Hypothalamus (tissue), 51 donors: ENCODE measurements at regions not wholly inside any gene's neighbourhood (a gene's known extent, or its start where the extent isn't known, plus 50 kb on each side); places are given as distances from the start of the nearest gene placed in this dataset.

ENCODE experiments used
- DNase-seq, 51 donors: peaks; one replicate each; lab custom pipeline; 2025; lab: John Stamatoyannopoulos, UW

DNA sequence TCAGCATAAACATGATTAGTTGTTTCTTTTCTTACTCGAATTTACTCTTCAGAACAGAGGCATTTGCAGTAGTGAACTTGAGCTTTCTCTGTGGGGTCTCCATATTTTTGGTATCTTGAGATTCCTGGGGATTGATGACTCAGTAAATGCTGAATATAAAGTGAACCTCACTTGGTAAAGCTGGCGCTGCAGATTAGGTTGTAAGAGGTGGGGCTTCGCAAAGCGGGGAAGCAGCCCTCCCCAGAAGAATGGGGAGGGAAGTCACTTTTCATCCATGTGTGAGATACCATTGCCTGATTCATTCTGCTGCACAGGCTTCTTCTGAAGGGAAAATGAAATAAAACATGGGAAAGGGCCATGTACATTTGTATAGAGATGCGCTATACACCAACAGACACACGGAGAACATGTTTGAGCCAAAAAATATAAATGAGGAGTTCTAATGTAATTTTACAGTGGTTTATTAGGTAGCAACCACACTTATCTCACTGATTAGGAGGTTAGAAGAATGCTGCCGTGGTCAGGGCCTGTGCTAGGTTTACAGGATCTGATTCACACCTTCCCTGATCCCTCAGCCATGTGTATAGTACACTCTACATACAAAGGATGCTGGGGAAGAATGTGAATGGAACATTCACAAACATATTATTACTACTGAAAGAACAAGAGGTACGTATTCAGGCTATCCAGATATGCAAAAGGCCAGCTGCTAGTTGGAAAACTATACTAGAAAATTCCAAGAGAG is 63.5 kb downstream of the DNTTIP2 start:
- DNase-seq, result no peak

DNA sequence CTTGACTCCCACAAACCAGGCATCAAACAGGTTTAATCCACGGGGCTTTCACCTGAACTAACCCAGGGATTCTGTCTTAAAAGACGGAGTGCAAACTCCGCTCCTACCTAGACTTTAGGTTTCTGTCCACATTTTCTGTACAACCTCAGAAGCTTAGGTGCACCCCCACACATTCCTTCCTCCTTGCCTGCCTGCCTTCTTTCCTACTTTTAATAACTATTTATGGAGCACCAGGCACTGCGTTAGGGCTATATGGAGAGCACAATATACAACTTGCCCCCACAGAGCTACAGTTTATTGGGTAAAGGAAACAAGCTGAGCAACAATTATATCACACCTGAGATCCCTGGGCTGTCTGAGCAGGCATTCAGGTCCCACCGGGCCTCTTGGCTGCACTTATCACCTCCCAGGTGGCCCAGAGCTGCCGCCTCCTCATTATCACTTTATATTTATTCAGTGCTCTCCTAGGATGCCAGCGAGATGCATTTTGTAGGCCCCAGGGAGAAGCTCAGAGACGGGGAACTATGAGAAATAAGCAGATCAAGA is 64.1 kb downstream of the DNTTIP2 start:
- DNase-seq, result no peak

DNA sequence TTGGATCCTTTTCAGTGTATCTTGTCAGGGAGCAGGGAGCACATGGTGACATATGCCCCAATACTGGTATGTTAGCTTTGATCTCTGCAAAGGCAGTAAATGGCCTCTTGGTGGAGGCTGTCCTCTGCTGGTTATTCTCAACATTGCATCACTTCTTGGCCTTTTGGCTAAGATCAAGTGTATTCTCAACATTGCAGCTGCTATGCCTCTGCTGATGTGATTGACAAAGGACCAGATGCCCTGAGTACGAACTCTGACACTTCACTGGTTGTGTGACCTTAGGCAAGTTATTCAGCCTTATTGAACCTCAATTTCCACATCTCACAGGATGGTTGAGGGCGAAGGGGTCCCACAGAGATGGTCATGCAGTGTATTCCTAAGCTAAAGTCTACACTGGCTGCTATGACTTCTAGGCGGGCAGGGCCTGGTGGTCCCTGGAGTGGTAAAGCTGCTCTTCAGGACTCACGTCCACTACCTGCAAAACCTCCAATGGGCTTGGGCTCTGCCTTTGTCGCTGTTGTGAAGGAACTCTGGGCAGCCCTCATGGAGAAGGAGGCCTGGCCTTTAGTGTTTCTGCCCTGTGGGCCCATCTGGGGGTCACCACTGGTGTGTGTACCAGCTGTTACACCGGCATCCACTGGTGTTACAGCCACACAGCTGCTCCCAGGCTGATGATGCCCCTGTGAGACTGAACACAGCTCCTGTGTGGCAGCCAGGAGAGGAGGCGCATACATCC is 64.8 kb downstream of the DNTTIP2 start:
- peak in 36 of 51 donors; percentile 3 to 70 (median 24) for DNase-seq

DNA sequence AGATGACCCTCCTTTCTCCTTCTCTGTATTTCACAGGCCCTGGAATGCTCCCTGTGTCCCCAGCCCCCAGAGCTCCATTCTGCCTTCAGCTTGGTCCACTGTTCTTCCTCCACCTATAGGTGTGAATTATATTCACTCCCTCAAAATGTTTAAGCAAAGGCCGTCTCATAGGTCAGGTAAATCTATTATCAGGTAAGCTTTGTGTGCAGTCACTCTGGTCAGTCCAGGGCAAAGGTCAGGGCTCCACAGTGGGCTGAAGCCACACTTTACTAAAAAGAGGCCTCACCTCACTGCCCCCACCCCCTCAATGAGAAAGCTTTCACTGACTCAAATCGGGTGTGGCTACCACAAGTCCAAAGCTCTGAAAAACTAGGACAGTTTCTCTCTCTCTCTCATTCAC is 65.9 kb downstream of the DNTTIP2 start:
- no peak for DNase-seq

DNA sequence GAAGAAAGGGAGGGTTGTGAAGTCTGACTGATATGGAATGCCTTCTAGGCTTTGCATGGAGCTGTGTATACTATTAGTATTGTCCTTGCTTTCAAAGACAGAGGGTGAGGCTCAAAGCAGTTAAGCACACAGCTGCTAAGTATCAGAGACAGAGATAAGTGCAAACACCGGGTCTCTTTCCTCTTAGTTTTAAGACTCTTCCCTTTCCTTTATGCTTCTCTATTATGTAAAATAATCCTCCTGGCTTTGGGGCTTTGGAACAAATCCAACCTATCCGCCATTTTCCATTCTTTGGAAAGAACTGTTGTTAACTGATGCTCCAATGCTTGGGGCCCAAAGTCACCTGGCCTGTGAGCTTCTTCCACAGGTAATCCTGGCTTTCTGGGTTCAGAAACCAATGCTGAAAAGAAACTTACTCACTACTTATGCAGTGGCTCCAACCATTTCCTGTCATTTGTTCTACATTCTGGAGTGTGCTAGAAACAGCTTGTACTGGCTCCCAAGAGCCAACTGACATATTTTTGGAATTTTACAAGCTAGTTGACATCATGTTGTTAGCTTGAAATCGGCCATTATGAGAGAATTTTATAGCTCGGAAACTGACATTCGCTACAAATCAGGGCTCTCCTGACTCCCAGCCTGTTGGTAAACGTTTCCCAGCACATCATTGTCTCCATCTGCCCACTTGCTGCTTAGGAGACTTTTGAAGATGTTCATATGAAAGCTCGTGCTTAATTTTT is 67.5 kb downstream of the DNTTIP2 start:
- DNase-seq, result no peak

DNA sequence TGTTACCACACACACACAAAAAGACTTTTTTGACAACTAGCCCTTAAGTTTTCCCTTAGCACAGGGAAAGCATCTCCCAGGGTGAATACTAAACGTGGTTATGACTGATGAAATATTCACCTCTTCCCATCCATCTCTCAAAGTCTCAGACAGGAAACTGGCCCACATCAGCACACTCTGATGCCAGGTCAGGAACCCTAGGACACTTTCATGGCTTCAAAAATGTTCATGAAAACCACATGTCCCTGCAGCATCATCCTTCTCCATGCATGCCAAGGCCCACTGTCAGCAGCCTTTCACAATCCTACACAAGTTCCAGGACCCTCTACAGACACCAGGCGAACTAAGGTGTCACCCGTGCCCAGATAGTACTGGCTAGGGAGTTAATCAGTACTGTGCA is 68.7 kb downstream of the DNTTIP2 start:
- no peak for DNase-seq

DNA sequence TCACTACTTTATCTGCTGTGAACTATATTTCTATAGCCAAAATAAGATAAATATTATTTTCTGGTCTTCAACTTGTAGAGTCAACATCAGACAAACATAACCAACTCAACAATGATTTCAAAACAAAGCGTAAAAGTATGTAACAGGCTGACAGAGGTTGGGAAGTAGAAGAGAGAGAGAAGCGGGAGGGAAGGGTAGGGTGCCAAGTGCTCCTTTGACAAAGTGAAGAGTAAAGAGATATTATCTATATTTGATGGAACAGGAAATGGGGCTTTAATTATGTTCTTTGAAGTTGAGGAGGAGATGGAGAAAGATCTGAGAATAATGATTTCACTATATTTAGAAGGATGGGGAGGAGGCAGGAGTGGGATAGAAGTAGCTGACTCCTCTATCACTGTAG is 70.1 kb downstream of the DNTTIP2 start:
- no peak for DNase-seq

DNA sequence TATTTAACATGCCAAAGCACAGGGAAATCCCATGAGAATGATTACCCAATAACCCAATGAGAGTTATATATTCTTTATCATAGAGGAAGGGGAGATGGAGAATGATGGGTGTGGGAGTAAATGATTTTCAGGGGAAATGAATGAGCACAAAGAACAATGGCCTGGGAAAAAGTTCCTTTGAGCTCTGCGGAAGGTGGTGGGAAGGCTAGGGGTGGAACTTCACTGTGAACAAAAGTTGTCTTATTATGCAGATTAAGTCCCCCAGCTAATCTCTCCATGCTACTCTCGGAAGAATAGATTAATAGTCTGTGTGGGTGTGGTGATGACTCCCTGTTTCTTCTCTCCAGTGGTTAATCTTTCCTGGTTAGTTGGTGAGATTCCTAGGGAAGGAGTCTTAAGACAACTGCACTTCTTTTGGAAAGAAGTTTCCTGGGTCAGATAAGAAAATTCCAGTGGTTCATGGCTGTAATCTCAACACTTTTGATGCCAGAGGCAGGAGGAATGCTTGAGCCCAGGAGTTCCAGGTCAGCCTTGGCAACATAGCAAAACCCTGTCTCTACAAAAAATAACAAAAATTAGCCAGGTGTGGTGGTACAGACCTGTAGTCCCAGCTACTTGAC is 71.6 kb downstream of the DNTTIP2 start:
- DNase-seq, result no peak

DNA sequence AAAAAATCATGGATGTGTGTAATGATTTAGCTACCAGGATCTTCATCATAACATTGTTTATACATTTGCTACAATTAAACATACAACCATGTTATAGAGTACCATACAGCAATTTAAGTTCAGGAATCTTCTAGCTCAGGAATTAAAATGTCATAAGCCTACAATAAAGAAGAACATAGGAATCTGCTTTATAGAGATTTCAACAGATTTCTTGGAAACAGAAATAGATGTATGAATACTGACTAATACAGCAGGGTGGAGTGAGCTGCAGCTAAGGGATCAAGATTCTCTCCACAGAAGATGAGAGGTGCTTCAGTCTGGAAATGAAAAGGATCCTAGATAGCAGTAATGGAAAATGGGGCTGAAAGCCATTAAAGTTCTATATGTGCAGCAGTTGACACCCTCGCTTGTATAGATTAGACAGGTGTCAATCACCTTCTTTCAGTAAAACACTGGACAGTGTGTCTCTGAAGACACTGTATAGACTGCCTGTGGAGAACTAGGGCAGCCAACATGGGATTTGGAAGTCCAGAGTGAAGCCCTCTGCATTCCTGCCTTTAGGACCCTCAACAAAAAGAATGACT is 73.9 kb downstream of the DNTTIP2 start:
- DNase-seq, result no peak

DNA sequence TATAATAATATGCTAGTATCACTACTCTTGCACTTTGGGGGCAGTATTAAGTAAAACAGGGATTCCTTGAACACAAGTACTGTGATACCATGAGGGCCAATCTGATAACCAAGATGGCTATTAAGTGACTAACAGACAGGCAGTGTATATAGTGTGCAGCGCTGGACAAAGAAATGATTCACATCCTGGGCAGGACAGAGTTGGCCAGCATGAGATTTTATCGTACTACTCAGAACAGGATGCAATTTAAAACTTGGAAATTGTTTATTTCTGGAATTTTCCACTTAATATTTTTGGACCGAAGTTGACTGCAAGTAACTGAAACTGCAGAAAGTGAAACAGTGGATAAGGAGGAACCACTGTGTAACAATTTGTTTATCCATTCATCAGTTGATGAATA is 74.6 kb downstream of the DNTTIP2 start:
- DNase-seq, result no peak

DNA sequence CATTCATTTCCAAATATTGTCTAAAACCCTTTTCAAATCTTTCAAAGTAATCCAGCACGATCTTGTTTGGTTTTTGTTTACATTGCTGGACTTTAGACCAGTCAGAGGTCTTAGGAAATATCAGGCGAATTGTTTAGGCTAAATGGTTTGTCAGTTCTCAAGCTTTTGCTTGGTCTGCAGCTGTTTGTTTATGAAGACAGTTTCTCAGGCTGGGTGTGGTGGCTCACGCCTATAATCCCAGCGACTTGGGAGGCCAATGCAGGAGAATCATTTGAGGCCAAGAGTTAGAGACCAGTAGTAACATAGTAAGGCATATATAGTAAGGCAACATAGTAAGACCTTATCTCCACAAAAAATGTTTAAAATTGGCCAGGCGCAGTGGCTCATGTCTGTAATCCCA is 77.5 kb downstream of the DNTTIP2 start:
- no peak for DNase-seq

DNA sequence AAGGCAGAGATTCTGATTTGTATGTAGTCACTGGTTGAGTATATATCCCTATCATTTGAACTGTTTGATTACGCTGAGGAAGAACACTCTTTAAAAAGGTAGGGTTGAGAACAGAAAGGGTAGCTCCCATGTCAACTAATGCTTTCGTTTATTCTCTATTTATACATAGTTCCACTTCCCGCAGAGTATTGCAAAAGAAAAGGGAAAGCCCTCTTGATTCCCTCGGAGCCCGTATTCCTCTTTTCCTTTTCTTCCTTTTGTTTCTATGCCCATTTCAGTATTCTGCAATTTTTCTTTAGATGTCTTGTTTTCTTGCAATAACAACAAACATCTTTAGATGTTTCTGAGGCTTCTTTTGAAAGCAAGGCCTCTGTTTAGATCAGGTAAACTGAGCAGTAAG is 78.2 kb downstream of the DNTTIP2 start:
- no peak for DNase-seq

DNA sequence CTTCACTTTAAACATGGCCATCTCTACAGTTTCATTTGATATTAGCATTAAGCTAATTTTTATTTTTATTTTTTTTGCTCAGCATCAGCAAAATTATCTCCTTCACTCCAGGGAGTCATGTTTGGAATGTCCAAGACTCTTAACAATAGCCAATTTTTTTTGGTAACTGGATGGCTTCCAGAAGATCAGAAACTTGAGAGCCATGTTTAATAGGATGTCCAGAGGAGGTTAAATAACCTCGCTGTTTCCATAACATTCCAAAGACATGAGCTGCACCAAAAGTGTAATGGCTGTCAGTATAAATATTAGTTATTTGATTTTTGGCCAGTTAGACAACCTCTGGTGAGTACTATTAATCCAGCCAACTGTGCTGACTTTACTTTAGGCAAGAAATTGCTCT is 80.7 kb downstream of the DNTTIP2 start:
- no peak for DNase-seq

DNA sequence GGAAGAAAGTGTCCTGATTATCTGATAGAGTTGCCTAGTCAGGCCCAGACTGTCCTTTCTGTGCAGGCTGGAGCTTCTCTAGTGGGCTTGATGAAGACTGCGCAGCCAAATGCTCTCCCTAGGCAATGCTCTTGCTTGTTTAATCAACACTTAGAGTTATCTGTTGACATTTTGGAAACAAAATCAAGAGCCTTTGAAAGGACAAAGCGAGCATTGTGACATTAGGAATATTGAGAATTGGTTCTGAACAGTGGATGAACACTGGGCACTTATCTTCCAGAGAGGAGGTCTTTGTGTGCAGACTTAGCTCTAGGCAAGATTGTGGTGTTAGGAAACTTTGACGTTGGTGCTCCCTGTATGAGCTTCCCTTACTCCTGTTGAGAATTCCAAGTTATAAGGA is 94.5 kb downstream of the DNTTIP2 start:
- no peak for DNase-seq

DNA sequence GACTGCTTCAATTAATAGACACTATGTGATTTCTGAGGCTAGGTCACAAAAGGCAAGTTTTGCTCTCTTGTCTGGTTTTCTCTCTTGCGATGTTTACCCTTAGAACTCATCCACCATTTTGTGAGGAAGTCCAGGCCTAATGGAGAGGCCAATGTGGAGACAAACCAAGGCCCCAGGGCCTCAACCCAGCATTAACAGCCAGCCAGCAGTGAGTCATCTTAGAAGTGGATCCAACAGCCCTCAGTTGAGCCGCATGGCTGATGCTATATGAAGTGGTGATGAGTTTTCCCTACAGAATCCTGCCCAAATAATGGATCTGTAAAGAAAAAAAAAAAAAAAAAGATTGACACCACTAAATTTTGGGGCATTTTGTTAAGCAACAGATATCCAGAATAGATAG is 95.1 kb downstream of the DNTTIP2 start:
- DNase-seq, result no peak

DNA sequence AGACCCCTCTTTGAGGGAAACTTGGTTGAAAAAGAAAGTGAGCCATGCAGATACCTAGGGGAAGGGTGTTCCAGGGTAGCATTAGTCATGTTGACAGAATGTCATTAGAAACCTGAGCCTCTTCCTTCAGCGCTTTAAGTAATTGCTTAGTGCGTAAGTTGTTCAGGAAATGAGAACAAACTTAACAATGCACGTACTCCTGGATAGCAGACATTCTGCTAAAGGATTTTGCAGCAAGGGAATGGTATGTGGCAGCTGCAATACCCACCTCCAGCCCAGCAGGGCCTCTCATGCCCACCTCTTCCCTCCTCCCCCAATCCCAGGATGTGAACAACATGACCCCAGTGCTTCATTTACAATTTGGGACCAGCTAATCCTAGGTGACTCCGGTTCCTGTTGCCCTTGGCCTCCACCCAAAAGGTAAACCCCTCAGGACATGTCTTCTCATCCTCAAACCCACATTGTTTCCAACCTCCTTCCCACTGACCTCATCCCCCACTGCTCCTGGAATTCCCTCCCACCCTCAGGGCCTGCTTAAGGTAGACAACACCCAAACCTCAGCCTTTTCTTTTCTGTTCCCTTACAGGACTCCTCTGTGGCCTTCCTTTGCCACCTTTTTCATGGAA is 98.0 kb upstream of the BCAR3 start:
- DNase-seq, result no peak

DNA sequence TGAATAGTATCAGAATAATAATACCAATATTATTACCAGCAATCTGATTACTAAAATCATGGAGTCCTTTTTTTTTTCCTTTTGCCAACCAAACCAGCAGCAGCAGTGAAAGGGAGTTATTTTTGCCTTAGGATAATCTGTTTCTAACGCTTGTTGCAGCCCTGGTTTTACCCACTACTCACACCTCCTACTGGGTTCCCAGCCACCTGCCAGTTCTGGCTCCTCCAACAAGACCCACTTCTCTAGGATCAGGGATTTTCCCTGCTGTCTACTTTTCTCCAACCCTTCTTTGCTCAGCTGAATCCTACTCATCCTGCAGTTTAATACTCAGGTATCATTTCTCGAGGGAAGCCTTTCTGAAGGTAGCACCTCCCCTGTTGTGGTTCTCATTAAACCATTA is 96.8 kb upstream of the BCAR3 start:
- DNase-seq, result no peak

DNA sequence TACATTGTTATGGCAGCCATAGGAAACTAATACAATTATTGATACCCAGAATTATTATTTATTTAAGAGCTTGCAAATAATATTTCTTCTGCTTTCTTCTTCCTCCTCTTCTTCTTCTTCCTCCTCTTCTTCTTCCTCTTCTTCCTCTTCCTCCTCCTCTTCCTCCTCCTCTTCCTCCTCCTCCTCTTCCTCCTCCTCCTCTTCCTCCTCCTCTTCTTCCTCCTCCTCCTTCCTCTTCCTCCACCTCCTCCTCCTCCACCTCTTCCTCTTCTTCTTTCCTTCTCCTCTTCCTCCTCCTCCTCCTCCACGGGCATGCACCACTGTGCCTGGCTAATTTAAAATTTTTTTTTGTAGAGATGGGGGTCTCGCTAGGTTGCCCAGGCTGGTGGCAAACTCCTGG is 95.6 kb upstream of the BCAR3 start:
- DNase-seq, result no peak

DNA sequence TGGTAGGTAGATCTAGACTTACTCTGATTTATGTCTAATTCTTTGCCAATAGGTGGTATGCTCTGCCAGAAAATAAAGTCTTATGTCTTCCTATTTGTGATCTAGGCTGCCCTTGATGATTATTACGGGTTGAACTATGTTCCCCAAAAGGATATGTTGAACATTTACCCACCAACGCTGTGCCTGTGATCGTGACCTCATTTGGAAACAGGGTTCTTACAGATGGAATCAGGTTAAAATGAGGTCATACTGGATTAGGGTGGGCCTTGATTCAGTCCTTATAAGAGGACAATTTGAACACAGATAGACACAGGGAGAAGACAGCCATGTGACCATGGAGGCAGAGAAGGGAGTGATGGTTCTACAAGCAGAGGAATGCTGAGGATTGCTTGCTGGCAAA is 95.1 kb upstream of the BCAR3 start:
- no peak for DNase-seq

DNA sequence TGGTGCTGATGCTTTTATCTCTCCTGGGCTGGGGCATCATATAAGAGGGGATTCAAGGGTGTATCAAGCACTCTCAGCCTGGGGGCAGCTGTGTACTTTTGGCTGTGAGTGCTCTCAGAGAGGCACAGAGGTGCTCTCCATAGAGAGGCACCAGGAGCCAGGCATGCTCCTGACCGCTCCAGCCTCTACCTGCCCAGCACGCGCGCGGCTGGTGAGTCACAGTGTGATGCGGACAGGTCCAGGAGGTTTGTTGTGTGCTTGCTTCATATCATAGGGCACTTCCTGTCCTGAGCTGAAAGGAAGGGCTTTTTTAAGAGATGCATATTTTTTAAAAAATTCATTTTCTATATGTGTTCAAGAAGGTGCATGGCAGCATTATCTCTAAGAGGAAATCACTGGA is 93.6 kb upstream of the BCAR3 start:
- no peak for DNase-seq
